ENCODE measurements at regions not wholly inside any gene's neighbourhood (a gene's known extent, or its start where the extent isn't known, plus 50 kb on each side); places are given as distances from the start of the nearest gene placed in this dataset.
"Not testable (repeated sequence)": the region's sequence is repeated elsewhere in the genome, so short reads cannot be mapped to it uniquely, and the experiment has no call there.

GRCh38 chr2:8593243-8593642 is 88.6 kb upstream of the ID2 start:
- no peak for DNase-seq (ENCODE audit: low spot score)
- intact Hi-C loops (cut with DNase I): loop anchor here (5.0 kb wide), 1 partner anchor 84 kb away; no protein-coding TSS in a partner anchor

- DNase-seq (ENCODE audit: low spot score): no peak
- intact Hi-C loops (cut with DNase I): loop anchor here (5.0 kb wide), 1 partner anchor 82 kb away; no protein-coding TSS in a partner anchor
Measured at GRCh38 chr2:8594731-8595427, 87.0 kb upstream of the ID2 start.

- intact Hi-C loops (cut with DNase I): no loop called here
- DNase-seq (ENCODE audit: low spot score): peak; percentile 62
Measured at GRCh38 chr2:8595428-8595805, 86.4 kb upstream of the ID2 start.

- intact Hi-C loops (cut with DNase I): no loop called here
- no peak for DNase-seq (ENCODE audit: low spot score)
Measured at GRCh38 chr2:8595811-8596600, 85.8 kb upstream of the ID2 start.

GRCh38 chr2:8597094-8597493 is 84.8 kb upstream of the ID2 start:
- intact Hi-C loops (cut with DNase I): no loop called here
- no peak for DNase-seq (ENCODE audit: low spot score)

GRCh38 chr2:8597559-8598225 is 84.2 kb upstream of the ID2 start:
- no peak for DNase-seq (ENCODE audit: low spot score)
- intact Hi-C loops (cut with DNase I): no loop called here

- no peak for DNase-seq (ENCODE audit: low spot score)
Measured at GRCh38 chr2:8598295-8599165, 83.3 kb upstream of the ID2 start.

GRCh38 chr2:8599421-8600242 is 82.2 kb upstream of the ID2 start:
- DNase-seq (ENCODE audit: low spot score): no peak
- intact Hi-C loops (cut with DNase I): no loop called here

More at GRCh38 chr2:8598295-8599165, 83.3 kb upstream of the ID2 start:
- intact Hi-C loops (cut with DNase I): no loop called here

GRCh38 chr2:8600456-8600855 is 81.4 kb upstream of the ID2 start:
- DNase-seq (ENCODE audit: low spot score): no peak
- intact Hi-C loops (cut with DNase I): no loop called here

- DNase-seq (ENCODE audit: low spot score): no peak
- intact Hi-C loops (cut with DNase I): no loop called here
Measured at GRCh38 chr2:8602809-8603208, 79.0 kb upstream of the ID2 start.

GRCh38 chr2:8603356-8603755 is 78.5 kb upstream of the ID2 start:
- intact Hi-C loops (cut with DNase I); DNase-seq (ENCODE audit: low spot score): not testable (repeated sequence)

- intact Hi-C loops (cut with DNase I): no loop called here
- DNase-seq (ENCODE audit: low spot score): no peak
Measured at GRCh38 chr2:8604262-8604661, 77.6 kb upstream of the ID2 start.

GRCh38 chr2:8605351-8606065 is 76.3 kb upstream of the ID2 start:
- intact Hi-C loops (cut with DNase I): no loop called here

GRCh38 chr2:8606226-8606625 is 75.6 kb upstream of the ID2 start:
- intact Hi-C loops (cut with DNase I): no loop called here
- DNase-seq (ENCODE audit: low spot score): no peak

More at GRCh38 chr2:8605351-8606065, 76.3 kb upstream of the ID2 start:
- no peak for DNase-seq (ENCODE audit: low spot score)

GRCh38 chr2:8606649-8607550 is 75.0 kb upstream of the ID2 start:
- no peak for DNase-seq (ENCODE audit: low spot score)

GRCh38 chr2:8607606-8608005 is 74.2 kb upstream of the ID2 start:
- DNase-seq (ENCODE audit: low spot score): no peak

More at GRCh38 chr2:8606649-8607550, 75.0 kb upstream of the ID2 start:
- intact Hi-C loops (cut with DNase I): no loop called here

GRCh38 chr2:8608411-8608954 is 73.4 kb upstream of the ID2 start:
- DNase-seq (ENCODE audit: low spot score): no peak
- intact Hi-C loops (cut with DNase I): no loop called here

More at GRCh38 chr2:8607606-8608005, 74.2 kb upstream of the ID2 start:
- intact Hi-C loops (cut with DNase I): no loop called here

Data from cardiac septum (tissue), 1 donor.